HG03095 (cell line): ENCODE measurements at regions not wholly inside any gene's neighbourhood (a gene's known extent, or its start where the extent isn't known, plus 50 kb on each side); places are given as distances from the start of the nearest gene placed in this dataset.
"Not testable (repeated sequence)": the region's sequence is repeated elsewhere in the genome, so short reads cannot be mapped to it uniquely, and the experiment has no call there.

Experiments used
- ATAC-seq: cut with Tn5 transposase; IDR thresholded peaks from one replicate; pipeline ENCODE4 v1.9.1; 2021; ENCODE audit warnings: moderate library complexity; ENCODE audit not compliant: unreplicated experiment

- no peak for ATAC-seq
These were observed 266.2 kb upstream of the FOXF1 start for GRCh38 chr16:86244158-86244557.

GRCh38 chr16:86244936-86245335 is 265.4 kb upstream of the FOXF1 start:
- ATAC-seq, result no peak

GRCh38 chr16:86245351-86245750 is 265.0 kb upstream of the FOXF1 start:
- ATAC-seq, result no peak

- no peak for ATAC-seq
These were observed 264.4 kb upstream of the FOXF1 start for GRCh38 chr16:86245895-86246294.

GRCh38 chr16:86248310-86248905 is 261.9 kb upstream of the FOXF1 start:
- ATAC-seq, result no peak

- no peak for ATAC-seq
These were observed 260.7 kb upstream of the FOXF1 start for GRCh38 chr16:86249631-86250030.

GRCh38 chr16:86251682-86252081 is 258.6 kb upstream of the FOXF1 start:
- ATAC-seq, result no peak

GRCh38 chr16:86252596-86252995 is 257.7 kb upstream of the FOXF1 start:
- ATAC-seq, result no peak

GRCh38 chr16:86255966-86256365 is 254.4 kb upstream of the FOXF1 start:
- no peak for ATAC-seq

- no peak for ATAC-seq
These were observed 253.3 kb upstream of the FOXF1 start for GRCh38 chr16:86256995-86257394.

- no peak for ATAC-seq
These were observed 252.8 kb upstream of the FOXF1 start for GRCh38 chr16:86257546-86257945.

- no peak for ATAC-seq
These were observed 251.6 kb upstream of the FOXF1 start for GRCh38 chr16:86258713-86259112.

- no peak for ATAC-seq
These were observed 250.8 kb upstream of the FOXF1 start for GRCh38 chr16:86259499-86259898.

GRCh38 chr16:86261379-86261778 is 248.9 kb upstream of the FOXF1 start:
- ATAC-seq, result no peak

GRCh38 chr16:86267657-86268056 is 242.7 kb upstream of the FOXF1 start:
- ATAC-seq, result not testable (repeated sequence)

GRCh38 chr16:86270696-86271095 is 239.6 kb upstream of the FOXF1 start:
- no peak for ATAC-seq

- no peak for ATAC-seq
These were observed 237.6 kb upstream of the FOXF1 start for GRCh38 chr16:86272744-86273143.

GRCh38 chr16:86277221-86277620 is 233.1 kb upstream of the FOXF1 start:
- ATAC-seq, result no peak

- ATAC-seq, result not testable (repeated sequence)
These were observed 232.5 kb upstream of the FOXF1 start for GRCh38 chr16:86277859-86278258.

GRCh38 chr16:86281421-86281820 is 228.9 kb upstream of the FOXF1 start:
- ATAC-seq, result no peak

GRCh38 chr16:86283944-86284343 is 226.4 kb upstream of the FOXF1 start:
- ATAC-seq, result no peak

- no peak for ATAC-seq
These were observed 224.9 kb upstream of the FOXF1 start for GRCh38 chr16:86285421-86285820.
